Activated gamma-delta T cell treated with anti-CD3 and anti-CD28 coated beads, Interleukin-2, amount 50 U/mL, for 16 hours (primary cell): ENCODE measurements at regions not wholly inside any gene's neighbourhood (a gene's known extent, or its start where the extent isn't known, plus 50 kb on each side); places are given as distances from the start of the nearest gene placed in this dataset.

Experiments
- DNase-seq: peaks from one replicate; pipeline ENCODE4 v3.0.0-alpha.2; 2020; ENCODE audit warnings: low read depth

DNA sequence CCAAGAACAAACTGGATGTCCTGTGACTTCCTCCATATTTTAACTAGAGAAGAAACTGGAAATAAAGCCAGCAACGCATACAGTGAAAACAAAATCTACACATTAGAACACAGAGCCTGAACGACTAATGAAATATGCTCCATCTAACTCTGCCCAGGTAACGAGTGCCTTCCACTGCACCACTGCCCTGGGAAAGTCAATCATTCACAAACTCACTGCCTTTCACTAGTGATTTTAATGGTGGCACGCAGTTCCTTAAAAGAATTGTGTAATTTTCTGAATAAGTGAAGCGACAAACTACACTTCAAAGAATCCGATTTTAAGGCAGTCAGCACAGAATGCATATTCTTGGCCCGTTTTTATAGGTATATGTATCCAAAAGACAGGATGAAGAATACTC lies 416.0 kb downstream of the SHQ1 start:
- DNase-seq: no peak

DNA sequence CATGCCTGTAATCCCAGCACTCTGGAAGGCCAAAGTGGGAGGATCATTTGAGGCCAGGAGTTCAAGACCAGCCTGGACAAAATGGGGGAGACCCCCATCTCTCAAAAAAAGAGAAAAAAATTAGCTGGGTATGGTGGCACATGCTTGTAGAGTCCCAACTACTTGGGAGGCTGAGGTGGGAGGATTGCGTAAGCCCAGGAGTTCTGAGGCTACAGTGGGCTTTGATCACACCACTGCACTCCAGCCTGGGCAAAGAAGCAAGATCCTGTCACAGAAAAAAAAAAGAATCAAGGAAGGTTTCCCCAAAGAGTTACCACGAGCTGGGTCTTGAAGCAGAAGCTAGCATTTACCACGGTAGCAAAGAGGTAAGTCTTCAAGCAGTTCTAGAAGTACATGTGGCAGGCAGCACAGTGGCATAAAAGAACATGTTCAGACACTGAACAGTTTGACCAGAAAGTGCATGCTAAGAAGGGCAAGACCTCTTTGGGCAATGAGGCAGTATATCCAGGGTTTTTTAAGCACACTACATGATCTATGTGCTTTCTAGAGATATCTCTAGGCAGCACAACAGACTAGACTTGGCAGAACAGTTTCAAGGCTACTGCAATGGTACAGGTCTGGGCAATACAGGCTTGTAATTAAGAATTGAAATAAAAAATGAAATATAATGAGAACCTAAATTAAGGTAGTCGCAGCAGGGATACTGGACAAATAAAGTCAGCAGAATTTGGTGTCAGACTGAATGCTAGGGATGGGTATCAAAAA lies 418.5 kb downstream of the SHQ1 start:
- no peak for DNase-seq

- DNase-seq: no peak
Measured at GRCh38 chr3:72428803-72429202, 419.4 kb downstream of the SHQ1 start.

DNA sequence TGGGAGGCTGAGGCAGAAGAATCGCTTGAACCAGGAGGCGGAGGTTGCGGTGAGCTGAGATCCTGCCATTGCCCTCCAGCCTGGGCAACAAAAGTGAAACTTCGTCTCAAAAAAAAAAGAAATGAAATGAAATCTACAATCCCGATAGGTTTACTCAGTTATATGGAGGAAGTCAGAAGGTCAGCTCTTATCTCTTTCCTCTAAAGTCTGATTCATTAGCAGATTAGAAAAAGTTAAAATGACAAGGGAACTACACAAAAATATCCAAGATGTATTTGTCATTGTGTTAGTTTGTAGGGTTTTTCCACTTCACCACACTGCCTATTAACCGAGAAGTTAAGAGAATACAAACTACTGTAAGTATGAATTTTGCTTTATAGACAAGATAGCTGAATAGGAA lies 420.6 kb downstream of the SHQ1 start:
- DNase-seq: no peak

DNA sequence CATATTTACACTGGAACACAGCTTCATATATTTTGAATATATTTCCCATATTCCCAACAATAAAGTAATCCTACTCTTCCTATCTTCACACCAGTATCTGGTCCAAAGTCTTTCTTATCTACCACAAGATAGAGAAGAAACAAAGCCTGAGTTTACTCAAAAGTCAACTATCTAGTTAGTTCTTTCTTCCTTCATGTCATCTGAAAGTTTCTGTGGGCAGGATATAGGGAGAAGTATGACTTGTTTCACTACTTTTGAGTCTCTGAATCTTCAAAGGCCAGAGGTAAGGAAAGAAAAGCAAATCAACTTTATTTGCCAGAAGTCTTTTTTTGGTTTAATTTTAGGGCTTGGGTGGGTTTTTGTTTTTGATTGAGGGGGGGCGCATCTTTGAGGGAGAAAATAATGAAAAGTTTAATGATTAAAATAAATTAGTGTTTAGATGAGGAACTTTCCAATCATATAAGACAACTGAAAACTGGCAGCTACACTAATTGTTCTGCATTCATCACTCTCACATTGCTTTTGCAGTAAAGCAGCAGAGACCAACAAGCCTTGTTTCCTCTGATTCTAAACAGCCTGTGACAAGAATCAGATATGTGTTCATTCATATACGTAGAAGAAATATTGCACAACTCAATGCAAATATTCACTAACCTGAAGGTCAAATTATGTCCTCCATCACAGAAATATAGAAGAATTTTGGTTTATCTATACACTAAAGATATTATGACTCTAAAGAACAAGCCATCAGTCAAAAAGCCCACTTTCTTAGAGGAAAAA lies 421.4 kb downstream of the SHQ1 start:
- no peak for DNase-seq

DNA sequence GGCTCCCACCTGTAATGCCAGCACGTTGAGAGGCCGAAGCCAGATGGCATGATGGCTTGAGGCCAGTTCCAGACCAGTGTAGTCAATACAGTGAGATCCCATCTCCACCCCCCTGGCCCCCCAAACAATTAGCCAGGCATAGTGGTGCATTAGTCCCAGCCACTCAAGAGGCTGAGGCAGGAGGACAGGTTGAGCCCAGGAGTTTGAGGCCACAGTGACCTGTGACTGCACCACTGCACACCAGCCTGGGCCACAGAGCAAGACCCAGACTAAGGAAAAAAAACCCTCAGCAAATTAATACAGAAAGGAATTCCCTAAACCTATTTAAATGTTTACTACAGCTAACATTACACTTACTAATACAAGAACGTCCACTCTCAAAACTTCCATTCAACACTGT lies 424.6 kb downstream of the SHQ1 start:
- no peak for DNase-seq

- no peak for DNase-seq
Measured at GRCh38 chr3:72421786-72422185, 426.5 kb downstream of the SHQ1 start.

DNA sequence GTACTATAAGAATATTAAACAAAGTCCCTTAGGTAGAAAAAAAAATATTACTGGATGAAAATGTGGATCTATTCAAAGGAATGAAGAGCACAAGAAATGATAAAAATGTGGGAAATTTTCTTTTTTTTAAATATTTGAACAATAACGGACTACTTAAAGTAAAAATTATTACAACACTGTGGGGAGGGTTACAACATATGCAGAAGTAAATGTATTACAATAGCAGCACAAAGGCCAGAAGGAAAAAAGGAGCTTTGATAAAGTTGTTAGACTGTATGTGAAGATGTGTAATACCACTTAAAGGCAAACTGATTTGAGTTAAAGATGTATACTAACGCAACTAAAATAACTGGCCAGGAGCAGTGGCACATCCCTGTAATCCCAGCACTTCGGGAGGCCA lies 427.1 kb downstream of the SHQ1 start:
- DNase-seq: no peak

GRCh38 chr3:72418856-72419255 lies 429.4 kb downstream of the SHQ1 start:
- no peak for DNase-seq

DNA sequence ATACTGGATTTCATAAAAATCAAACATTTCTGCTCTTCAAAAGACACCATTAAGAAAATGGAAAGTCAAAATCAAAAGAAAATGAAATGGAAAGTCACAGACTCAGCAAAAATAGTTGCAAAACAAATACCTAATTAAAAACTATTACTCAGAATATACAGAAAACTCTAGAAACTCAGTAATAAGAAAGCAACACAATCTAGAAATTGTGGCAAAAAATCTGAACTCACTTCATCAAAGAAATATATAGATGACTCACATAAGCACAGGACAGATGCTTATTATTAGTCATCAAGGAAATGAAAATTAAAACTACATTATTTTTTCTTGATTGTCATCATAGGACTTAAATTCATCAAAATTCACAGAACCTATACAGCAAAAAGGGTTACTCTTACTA lies 430.0 kb downstream of the SHQ1 start:
- DNase-seq: no peak

DNA sequence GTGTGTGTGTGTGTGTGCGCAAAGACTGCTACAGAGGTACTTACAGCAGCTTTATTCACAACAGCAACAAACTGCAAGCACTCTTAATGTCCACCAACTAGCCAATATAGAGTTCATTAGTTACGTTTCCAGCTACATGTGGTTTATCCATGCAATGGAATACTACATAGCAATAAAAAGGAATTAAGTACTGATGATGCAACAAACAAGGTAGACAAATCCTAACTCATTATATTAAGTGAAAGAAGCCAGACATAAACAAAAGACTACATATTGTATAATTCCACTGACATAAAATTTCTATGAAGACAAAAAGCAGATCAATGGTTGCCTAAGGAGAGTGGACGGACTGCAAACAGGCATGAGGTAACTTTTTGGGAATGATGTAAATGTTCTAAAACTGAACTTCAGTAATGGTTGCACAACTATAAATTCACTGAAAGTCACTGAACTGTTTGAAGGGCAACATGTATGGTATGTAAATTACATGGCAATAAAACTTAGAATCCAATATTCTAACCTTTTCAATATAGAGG lies 433.7 kb downstream of the SHQ1 start:
- no peak for DNase-seq

GRCh38 chr3:72413228-72413627 lies 435.0 kb downstream of the SHQ1 start:
- no peak for DNase-seq

DNA sequence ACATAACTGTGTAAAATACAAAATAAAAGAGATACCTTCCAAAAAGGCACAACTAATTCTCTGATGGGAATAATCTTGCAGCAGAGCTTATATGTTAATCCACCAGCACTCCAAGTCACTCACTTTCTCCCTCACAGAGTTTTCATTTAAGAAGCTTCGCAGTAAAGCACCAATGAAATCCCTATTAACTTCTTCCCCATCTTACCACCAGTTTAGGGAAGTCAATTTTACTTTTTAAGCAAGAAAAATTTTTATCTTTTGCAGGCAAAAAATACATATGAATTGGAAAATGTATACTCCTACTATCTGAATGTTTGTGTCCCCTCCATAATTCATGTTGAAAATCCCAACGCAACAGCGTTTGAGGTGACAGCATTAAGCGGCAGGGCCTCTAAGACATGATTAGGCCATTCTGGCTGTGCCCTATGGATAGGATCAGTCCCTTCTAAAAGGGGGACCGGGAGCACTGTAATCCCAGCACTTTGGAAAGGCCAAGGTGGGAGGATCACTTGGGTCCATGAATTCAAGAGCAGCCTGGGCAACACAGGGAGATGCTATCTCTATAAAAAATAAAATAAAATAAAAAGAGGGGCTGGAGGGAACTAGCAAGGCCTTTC lies 435.8 kb downstream of the SHQ1 start:
- no peak for DNase-seq

GRCh38 chr3:72411843-72412242 lies 436.4 kb downstream of the SHQ1 start:
- no peak for DNase-seq

- DNase-seq: no peak
Measured at GRCh38 chr3:72411126-72411525, 437.1 kb downstream of the SHQ1 start.

GRCh38 chr3:72408983-72409779 lies 439.1 kb downstream of the SHQ1 start:
- no peak for DNase-seq

- no peak for DNase-seq
Measured at GRCh38 chr3:72407766-72408165, 440.5 kb downstream of the SHQ1 start.

DNA sequence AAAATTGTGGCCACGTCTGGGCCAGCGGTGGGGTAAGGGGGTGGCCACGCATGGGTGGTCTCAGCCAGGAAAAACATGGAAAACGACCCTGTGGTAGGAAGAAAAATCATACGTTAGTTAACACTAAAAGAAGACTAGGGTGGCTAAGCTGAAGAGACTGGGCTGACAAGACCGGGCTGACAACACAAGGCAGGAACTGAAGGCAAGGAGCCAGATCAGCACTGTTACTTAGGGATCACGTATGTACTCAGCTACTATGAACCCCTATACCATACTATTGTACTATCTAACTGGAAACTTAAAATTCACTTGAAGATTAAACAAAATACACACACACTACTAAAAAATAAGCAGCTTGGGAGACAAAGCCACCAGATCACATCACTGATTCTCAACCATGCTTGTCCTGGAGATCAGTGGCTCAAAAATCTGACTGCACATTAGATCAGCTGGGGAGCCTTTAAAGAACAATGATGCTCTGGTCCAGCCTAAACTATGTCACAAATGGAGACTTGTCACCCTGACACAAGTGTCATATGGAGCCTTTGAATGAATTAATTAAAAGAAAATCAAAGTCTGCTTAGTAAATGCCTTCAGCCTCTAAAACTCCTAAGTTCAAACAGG lies 442.2 kb downstream of the SHQ1 start:
- DNase-seq: no peak

DNA sequence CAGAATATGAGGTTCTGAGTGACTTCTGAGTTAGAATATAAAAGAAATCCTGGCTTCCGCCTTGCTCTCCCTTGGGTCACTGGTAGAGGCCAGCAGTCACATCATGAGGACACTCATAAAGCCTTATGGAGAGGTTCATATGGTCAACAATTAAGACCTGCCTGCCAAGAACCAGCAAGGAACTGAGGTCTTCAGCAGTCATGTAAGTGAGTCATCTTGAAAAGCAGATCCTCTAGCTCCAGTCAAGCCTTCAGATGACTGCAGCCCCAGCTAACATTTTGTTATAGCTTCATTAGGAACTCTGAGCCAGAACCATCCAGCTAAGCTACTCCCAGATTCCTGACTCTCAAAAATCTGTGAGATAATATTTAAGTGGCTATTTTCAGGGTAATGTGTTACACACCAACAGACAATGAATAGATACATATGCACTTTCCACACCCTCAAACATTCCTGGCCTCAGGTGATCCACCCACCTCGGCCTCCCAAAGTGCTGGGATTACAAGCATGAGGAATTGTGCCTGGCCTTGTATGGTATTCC lies 447.2 kb downstream of the SHQ1 start:
- no peak for DNase-seq

- no peak for DNase-seq
Measured at GRCh38 chr3:72398781-72399180, 449.5 kb downstream of the SHQ1 start.

DNA sequence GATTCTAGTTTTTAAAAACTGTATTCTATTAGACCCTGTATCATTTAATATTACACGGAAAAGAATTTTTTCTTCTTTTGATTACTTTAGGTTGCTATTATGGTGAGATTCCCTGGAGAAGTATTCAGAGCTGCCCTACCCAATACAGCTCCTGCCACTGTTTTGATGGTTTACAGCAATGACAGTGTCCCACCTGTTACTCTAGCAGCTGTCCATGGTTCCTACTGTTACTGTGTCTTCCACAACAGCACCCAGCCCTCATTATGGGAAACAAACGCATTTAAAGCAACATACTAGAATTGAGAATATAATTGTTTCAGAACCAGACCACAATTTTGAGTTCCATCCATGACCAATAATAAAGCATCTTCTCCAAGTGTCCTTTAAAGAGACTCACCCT lies 450.7 kb downstream of the SHQ1 start:
- no peak for DNase-seq
